Body of pancreas (tissue), 4 donors: ENCODE measurements at regions not wholly inside any gene's neighbourhood (a gene's known extent, or its start where the extent isn't known, plus 50 kb on each side); places are given as distances from the start of the nearest gene placed in this dataset.

Experiments
- ATAC-seq: fragments of 150-250 bp; one replicate; pipeline ENCODE4 v1.9.1; 2016
- DNase-seq, 4 donors: peaks; one replicate each; pipeline ENCODE4 v3.0.0-alpha.2; 2019
- H3K27ac ChIP-seq, 4 donors: fragments of 200-600 bp; sonication (generic); 1 replicate in 3 of 4; 2 replicates in 1 of 4; pipeline versions ENCODE4 v1.5.1 to v1.6.1; 2016 to 2019; ENCODE audit warnings: mild to moderate bottlenecking in 1 of 4, mixed read lengths in 1 of 4, moderate library complexity in 1 of 4
- H3K27me3 ChIP-seq, 2 donors: fragments of 200-600 bp; sonication (generic); one replicate each; pipeline ENCODE4 v1.6.0; 2016; ENCODE audit warnings: mild to moderate bottlenecking in 1 of 2
- H3K36me3 ChIP-seq, 2 donors: fragments of 200-600 bp; sonication (generic); replicated peaks in 1 of 2; 2 replicates each; pipeline ENCODE4 v1.5.1; 2016; ENCODE audit warnings: low read depth in 2 of 2; ENCODE audit not compliant: insufficient read depth in 1 of 2
- H3K4me1 ChIP-seq: fragments of 200-600 bp; sonication (generic); one replicate; pipeline ENCODE4 v1.6.0; 2016
- H3K4me3 ChIP-seq, 2 donors: fragments of 200-600 bp; sonication (generic); 1 replicate in 1 of 2; 2 replicates in 1 of 2; pipeline ENCODE4 v1.5.1; 2016 to 2019
- H3K9me3 ChIP-seq, 3 donors: fragments of 200-600 bp; sonication (generic); 1 replicate in 2 of 3; 2 replicates in 1 of 3; pipeline ENCODE4 v1.5.1; 2016
- CTCF ChIP-seq, 7 experiments: fragments of 450-650 bp in 4 of 7; fragments of 200-600 bp in 3 of 7; sonication (generic) in 3 of 7; IDR thresholded peaks; one replicate each; pipeline ENCODE4 v1.5.1; 2016 to 2019; ENCODE audit warnings: antibody characterized with exemption in 7 of 7
- POLR2A ChIP-seq, 3 donors: fragments of 450-650 bp; IDR thresholded peaks; one replicate each; pipeline ENCODE4 v1.6.1; 2016; ENCODE audit warnings: antibody characterized with exemption in 3 of 3, mild to moderate bottlenecking in 2 of 3
- WGBS, 2 donors: methylation state at CpG; one replicate each; pipeline ENCODE4 v1.1.5; 2017; 5-methylcytosine and 5-hydroxymethylcytosine counted together
- intact Hi-C: fragments of 100-400 bp; cut with DNase I; formaldehyde crosslinking; loops from one replicate; pipeline ENCODE4 v1.15.1; 2023

- no peaks in the 10 kb centered on the region for H3K9me3 ChIP-seq
- peaks cover 19% of the 10 kb centered on the region for H3K4me1 ChIP-seq
- H3K4me3 ChIP-seq, result no peak overlapping the region
- no peaks in the 10 kb centered on the region for H3K27me3 ChIP-seq
- H3K27ac ChIP-seq, result no peak overlapping the region
- ATAC-seq (no peak), DNase-seq (no peak)
- WGBS, 2 donors, result 90 to 91% methylated on average over 6 of the region's 6 CpGs
- TF ChIP-seq POLR2A (IDR thresholded peaks at IDR 0.05) (no peak), CTCF (IDR thresholded peaks at IDR 0.05) (no peak)
- no peaks in the 10 kb centered on the region for H3K36me3 ChIP-seq
- intact Hi-C loops, result no loop called here
Observed at GRCh38 chr6:25010176-25010575, 74.4 kb upstream of the RIPOR2 start.

GRCh38 chr6:25010902-25011625 lies 75.3 kb upstream of the RIPOR2 start:
- H3K4me1 ChIP-seq, result peaks cover 21% of the 10 kb centered on the region
- H3K27me3 ChIP-seq, result no peaks in the 10 kb centered on the region
- H3K4me3 ChIP-seq, result no peak overlapping the region
- DNase-seq (no peak), ATAC-seq (no peak)
- no peak for TF ChIP-seq POLR2A (IDR thresholded peaks at IDR 0.05)
- no peak for TF ChIP-seq CTCF (IDR thresholded peaks at IDR 0.05)
- no peak overlapping the region for H3K27ac ChIP-seq
- no peaks in the 10 kb centered on the region for H3K9me3 ChIP-seq
- WGBS, 2 donors, result 86 to 87% methylated on average over 3 of the region's 3 CpGs
- H3K36me3 ChIP-seq, result no peaks in the 10 kb centered on the region
- intact Hi-C loops, result no loop called here

GRCh38 chr6:25012657-25013056 lies 76.9 kb upstream of the RIPOR2 start:
- H3K27ac ChIP-seq, result no peak overlapping the region
- no peak overlapping the region for H3K4me3 ChIP-seq
- intact Hi-C loops, result no loop called here
- H3K4me1 ChIP-seq, result peaks cover 5% of the 10 kb centered on the region
- DNase-seq, result no peak
- WGBS, 2 donors, result 37 to 53% methylated on average over 2 of the region's 2 CpGs
- H3K36me3 ChIP-seq, result no peaks in the 10 kb centered on the region
- no peaks in the 10 kb centered on the region for H3K27me3 ChIP-seq
- TF ChIP-seq CTCF (IDR thresholded peaks at IDR 0.05), result no peak
- no peak for TF ChIP-seq POLR2A (IDR thresholded peaks at IDR 0.05)
- no peak for ATAC-seq
- H3K9me3 ChIP-seq, result no peaks in the 10 kb centered on the region

GRCh38 chr6:25013246-25013645 lies 77.5 kb upstream of the RIPOR2 start:
- Histone ChIP-seq H3K27ac (no peak overlapping the region), H3K4me3 (no peak overlapping the region), H3K27me3 (no peaks in the 10 kb centered on the region), H3K9me3 (no peaks in the 10 kb centered on the region), H3K4me1 (peaks cover 5% of the 10 kb centered on the region), H3K36me3 (no peaks in the 10 kb centered on the region)
- DNase-seq (no peak), ATAC-seq (no peak)
- intact Hi-C loops, result no loop called here
- TF ChIP-seq CTCF (IDR thresholded peaks at IDR 0.05) (no peak), POLR2A (IDR thresholded peaks at IDR 0.05) (no peak)
- WGBS, 2 donors, result 65 to 77% methylated on average over 4 of the region's 4 CpGs

GRCh38 chr6:25014369-25014768 lies 78.6 kb upstream of the RIPOR2 start:
- no peak overlapping the region for H3K4me3 ChIP-seq
- intact Hi-C loops, result no loop called here
- DNase-seq, result no peak
- 58 to 67% methylated on average over 3 of the region's 3 CpGs for WGBS, 2 donors
- TF ChIP-seq CTCF (IDR thresholded peaks at IDR 0.05) (no peak), POLR2A (IDR thresholded peaks at IDR 0.05) (no peak)
- no peaks in the 10 kb centered on the region for H3K36me3 ChIP-seq
- H3K27me3 ChIP-seq, result no peaks in the 10 kb centered on the region
- H3K9me3 ChIP-seq, result no peaks in the 10 kb centered on the region
- no peak for ATAC-seq
- no peak overlapping the region for H3K27ac ChIP-seq
- peaks cover 5% of the 10 kb centered on the region for H3K4me1 ChIP-seq
